GM21381 (cell line): ENCODE measurements at regions not wholly inside any gene's neighbourhood (a gene's known extent, or its start where the extent isn't known, plus 50 kb on each side); places are given as distances from the start of the nearest gene placed in this dataset.
"Not testable (repeated sequence)": the region's sequence is repeated elsewhere in the genome, so short reads cannot be mapped to it uniquely, and the experiment has no call there.

Experiments
- ATAC-seq: cut with Tn5 transposase; IDR thresholded peaks from one replicate; pipeline ENCODE4 v1.9.1; 2021; ENCODE audit warnings: mild to moderate bottlenecking, moderate library complexity; ENCODE audit not compliant: unreplicated experiment

GRCh38 chr4:66339007-66339406, 668.7 kb upstream of the EPHA5 start:
- ATAC-seq = no peak

- ATAC-seq = no peak
Observed at GRCh38 chr4:66331761-66332160, 661.5 kb upstream of the EPHA5 start.

- ATAC-seq = no peak
Observed at GRCh38 chr4:66330125-66330524, 659.8 kb upstream of the EPHA5 start.

DNA sequence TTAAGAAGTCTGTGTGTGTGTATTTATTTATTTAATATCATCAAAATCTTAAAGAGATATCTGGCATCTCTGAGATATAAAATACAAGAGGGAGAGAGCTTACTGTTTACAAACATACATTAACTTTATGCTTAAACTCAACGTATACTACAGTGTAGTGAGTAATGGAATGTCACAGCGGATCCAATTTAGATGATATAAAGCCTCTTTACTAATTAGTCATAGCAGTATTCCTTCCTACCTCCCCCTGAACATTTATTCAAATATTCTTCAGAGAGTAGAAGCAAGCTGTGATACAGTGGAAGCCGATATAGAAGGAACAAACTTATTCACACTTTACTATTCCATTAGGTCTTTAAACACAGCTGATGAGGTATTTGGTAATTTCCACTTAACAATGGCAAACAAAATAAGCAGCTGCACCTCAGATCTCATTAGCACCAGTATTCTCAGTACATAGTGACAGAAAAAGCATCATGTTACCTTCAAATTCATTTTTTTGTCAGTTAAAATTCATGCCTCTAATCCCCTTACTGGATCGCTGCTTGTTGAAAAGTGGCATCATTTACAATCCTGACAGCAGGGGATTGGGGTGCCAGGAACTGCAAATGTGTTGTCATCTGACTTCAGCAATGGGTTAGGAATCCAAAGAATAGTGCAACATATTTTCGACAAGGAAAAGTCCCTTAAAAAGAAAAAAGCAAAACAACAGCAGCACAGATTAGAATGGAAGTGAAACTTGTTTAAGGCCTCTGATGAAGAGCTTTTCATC, 658.7 kb upstream of the EPHA5 start:
- ATAC-seq = no peak

GRCh38 chr4:66307641-66308438, 637.6 kb upstream of the EPHA5 start:
- ATAC-seq = no peak

- no peak for ATAC-seq
Observed at GRCh38 chr4:66300336-66300934, 630.1 kb upstream of the EPHA5 start.

DNA sequence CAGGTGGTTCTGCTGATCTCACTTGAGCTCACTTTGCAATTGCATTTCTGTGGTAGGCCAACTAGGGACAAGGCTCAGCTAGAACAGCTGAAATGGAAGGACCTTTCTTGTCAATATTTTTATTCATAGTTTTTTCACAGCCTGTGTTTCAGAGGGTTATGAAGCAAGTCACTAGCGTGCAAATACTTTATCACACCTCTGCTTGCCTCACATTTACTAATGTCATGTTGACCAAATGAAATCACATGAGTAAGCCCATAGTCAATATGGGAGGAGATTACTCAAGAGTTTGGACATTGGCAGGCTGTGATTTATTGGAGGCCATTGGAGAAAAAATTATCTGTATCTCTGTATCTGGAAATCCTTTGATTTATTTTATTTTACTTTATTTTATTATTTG, 628.3 kb upstream of the EPHA5 start:
- no peak for ATAC-seq

- ATAC-seq = no peak
Observed at GRCh38 chr4:66297703-66298102, 627.4 kb upstream of the EPHA5 start.

- no peak for ATAC-seq
Observed at GRCh38 chr4:66294638-66295037, 624.3 kb upstream of the EPHA5 start.

DNA sequence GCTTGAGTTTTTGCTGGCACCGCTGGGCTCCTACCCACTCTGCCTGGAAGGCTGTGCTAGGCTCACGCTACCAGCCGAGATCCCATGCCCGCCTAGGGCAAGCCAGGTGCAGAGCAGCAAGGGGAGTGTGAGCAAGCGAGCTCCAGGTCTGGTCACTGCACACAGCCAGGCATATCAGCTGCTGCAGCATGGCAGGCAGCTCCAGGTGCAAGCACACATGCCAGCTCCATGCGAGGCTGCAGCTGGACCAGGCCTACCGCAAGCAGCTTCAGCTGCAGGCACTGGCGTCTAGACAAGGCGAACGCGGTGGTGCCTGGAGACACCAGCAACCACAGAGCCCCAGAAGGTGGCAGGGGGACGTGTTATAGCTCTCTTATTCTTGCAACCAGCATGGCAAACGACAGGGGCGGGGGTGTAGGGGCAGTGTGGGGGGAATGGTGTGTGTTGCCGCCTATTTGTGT, 614.7 kb upstream of the EPHA5 start:
- ATAC-seq = no peak

DNA sequence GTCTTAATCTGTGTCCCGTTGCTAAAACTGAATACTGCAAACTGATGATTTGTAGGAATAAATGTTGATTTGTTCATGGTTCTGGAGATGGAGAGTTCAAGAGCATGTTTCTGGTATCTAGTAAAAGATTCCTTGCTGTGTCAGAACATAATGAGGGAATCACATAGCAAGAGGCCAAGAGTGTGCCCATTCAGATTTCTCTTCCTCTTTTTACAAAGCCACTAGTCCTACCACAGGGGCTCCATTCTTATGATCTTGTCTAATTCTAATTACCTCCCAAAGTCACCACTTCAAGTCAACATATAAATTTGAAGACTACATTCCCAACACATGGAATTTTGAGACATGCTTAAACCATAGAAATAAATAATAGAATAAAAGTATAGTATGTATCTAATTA, 608.8 kb upstream of the EPHA5 start:
- ATAC-seq = no peak

DNA sequence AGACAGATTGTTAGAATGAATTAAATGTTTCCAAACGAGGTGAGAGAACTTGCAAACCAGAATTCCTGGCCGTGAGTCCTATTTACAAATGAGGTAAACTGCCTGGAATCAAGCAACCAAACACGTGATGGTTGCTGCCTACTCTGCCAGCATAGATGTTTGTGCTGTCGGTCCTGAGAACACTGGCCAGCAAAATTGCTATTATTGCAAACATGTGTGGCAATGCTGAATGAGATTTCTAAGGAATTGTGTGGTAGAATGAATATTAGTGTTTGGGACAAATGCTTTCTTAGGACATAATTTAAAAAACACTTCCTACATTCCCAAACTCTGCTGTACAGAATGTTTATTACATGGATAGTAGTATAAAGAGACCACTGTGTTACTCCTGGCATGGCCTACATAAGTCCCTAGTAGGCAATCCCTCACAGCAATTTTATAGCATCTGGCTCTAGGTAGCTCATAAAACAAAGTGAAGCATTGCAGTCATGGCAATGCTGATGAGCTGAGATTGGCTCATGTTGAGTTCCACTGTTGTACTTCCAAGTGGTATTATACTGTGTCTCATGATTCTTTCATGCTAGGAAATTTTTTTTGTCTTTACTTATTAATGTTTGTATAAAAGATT, 605.2 kb upstream of the EPHA5 start:
- ATAC-seq = no peak

GRCh38 chr4:66273110-66273509, 602.8 kb upstream of the EPHA5 start:
- ATAC-seq = no peak

DNA sequence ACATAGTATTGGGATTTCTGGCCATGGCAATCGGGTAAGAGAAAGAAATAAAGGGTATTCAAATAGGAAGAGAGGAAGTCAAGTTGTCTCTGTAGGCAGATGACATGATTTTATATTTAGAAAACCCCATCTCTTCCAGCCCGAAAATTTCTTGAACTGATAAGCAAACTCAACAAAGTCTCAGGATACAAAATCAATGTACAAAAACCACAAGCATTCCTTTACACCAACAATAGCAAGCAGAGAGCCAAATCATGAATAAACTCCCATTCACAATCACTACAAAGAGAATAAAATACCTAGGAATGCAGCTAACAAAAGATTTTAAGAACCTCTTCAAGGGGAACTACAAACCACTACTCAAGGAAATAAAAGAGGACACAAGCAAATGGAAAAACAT, 600.1 kb upstream of the EPHA5 start:
- ATAC-seq = not testable (repeated sequence)

DNA sequence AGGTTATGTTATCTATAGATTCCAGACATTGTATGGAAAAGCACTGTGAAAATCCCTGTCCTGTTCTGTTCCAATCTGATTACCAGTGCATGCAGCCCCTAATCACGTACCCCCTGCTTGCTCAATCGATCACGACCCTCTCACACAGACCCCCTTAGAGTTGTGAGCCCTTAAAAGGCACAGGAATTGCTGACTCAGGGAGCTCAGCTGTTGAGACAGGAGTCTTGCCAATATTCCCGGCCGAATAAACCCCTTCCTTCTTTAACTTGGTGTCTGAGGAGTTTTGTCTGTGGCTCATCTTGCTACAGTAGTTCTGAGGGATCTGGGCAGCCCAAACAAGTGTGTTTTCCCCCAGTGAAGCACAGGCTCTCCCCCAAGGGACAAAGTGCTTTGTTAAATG, 596.3 kb upstream of the EPHA5 start:
- ATAC-seq = not testable (repeated sequence)

- no peak for ATAC-seq
Observed at GRCh38 chr4:66266035-66266434, 595.7 kb upstream of the EPHA5 start.

DNA sequence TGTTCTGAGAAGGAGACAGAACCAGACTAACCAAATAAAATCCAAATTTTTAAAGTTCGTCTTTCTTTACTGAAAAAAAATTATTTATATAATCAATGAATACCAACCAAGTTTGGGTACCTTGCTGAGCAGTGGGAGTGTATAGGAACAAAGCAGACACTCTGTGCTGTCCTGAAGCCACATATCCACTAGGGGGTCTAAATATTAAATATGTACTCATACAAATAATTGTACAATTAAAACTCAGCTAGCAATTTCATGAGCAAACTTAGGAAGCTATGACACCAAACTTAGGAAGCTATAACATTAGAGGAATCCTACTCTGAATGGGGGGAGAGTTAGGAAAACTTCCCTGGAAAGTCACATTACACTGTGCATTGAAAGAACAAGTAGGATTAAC, 582.0 kb upstream of the EPHA5 start:
- no peak for ATAC-seq

DNA sequence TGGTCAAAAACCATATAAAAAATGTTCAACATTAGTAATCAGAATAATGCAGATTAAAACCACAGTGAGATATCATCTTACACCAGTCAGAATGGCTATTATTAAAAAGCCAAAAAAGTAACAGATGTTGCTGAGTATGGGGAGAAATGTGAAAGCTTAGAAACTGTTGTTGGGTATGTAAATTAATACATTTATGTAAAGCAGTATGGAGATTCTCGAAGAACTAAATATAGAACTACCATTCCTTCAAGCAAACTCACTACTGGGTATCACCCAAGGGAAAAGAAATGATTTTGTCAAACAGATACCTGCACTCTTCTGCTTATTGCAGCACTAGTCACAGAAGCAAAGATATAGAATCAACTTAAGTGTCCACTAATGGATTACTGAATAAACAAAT, 576.4 kb upstream of the EPHA5 start:
- ATAC-seq = no peak

DNA sequence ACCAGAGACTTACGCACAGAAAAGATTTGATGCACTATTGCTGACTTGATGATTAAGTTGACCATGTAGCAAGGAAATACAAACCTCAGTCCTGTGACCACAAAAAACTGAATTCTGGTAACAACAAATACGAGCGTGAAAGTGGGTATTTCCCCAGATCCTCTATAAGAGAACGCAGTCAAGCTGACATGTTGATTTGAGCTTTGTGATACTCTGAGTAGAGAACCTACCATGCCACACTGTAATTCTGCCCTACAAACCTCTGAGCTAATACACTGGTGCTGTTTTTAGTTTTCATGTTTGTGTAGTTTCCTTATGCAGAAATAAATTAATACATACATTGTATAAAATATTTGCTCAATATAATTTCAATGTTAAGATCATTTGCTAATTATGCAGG, 565.6 kb upstream of the EPHA5 start:
- ATAC-seq = no peak

- ATAC-seq = no peak
Observed at GRCh38 chr4:66229885-66230284, 559.6 kb upstream of the EPHA5 start.

DNA sequence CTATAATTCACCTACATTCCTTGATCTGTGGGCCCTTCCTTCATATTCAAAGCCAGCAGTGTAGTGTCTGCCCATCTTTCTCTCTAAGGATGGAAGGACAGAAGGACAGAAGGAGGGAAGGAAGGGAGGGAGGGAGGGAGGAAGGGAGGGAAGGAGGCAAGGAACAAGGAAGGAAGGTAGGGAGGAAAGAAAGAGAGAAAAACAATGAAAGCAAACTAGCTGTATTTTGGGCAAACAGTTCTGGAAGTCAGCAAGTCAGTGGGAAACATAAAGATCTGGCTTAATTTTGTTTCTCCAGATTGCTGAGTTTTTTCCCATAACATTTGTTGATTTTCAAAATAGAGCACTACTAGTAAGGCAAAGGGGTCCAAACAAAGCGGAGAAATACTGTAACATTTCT, 555.2 kb upstream of the EPHA5 start:
- no peak for ATAC-seq
